Colonic mucosa (tissue), 4 donors: ENCODE measurements at regions not wholly inside any gene's neighbourhood (a gene's known extent, or its start where the extent isn't known, plus 50 kb on each side); places are given as distances from the start of the nearest gene placed in this dataset.

Experiments used
- DNase-seq: peaks from one replicate; pipeline ENCODE4 v3.0.0-alpha.2; 2020
- H3K27ac ChIP-seq: fragments of 200-600 bp; one replicate; pipeline ENCODE4 v1.8.0; 2021
- H3K27me3 ChIP-seq: fragments of 200-600 bp; one replicate; pipeline ENCODE4 v1.8.0; 2021
- H3K36me3 ChIP-seq: fragments of 200-600 bp; one replicate; pipeline ENCODE4 v1.8.0; 2021
- H3K4me1 ChIP-seq: fragments of 200-600 bp; one replicate; pipeline ENCODE4 v1.8.0; 2021; ENCODE audit warnings: mild to moderate bottlenecking
- H3K4me3 ChIP-seq: fragments of 200-600 bp; one replicate; pipeline ENCODE4 v1.8.0; 2021
- H3K9ac ChIP-seq, 2 donors: one replicate each; pipeline ENCODE4 v1.7.0; 2013; ENCODE audit warnings: control low read depth in 2 of 2, low read depth in 2 of 2, low read length in 2 of 2
- H3K9me3 ChIP-seq: fragments of 200-600 bp; one replicate; pipeline ENCODE4 v1.8.0; 2021
- intact Hi-C: fragments of 100-400 bp; cut with DNase I; formaldehyde crosslinking; loops from one replicate; pipeline ENCODE4 v1.14.1; 2022
- TF ChIP-seq, protein P1 (sequence below): fragments of 200-600 bp; IDR thresholded peaks from one replicate; pipeline ENCODE4 v1.8.0; 2022; ENCODE audit warnings: antibody characterized with exemption, mild to moderate bottlenecking
- donor health status: healthy.
- donor health status: DM: no; HTN: no; CAD: no.
- donor health status: DM: no; HTN: no; CAD: no.

GRCh38 chr10:131396121-131397050 lies 84.9 kb upstream of the TCERG1L start:
- H3K9ac ChIP-seq = no peak overlapping the region
- no peaks in the 10 kb centered on the region for H3K36me3 ChIP-seq
- H3K4me3 ChIP-seq = no peak overlapping the region
- intact Hi-C loops = no loop called here
- no peak overlapping the region for H3K27ac ChIP-seq
- H3K4me1 ChIP-seq = no peaks in the 10 kb centered on the region
- no peaks in the 10 kb centered on the region for H3K27me3 ChIP-seq
- DNase-seq = no peak
- TF ChIP-seq, protein P1, sequence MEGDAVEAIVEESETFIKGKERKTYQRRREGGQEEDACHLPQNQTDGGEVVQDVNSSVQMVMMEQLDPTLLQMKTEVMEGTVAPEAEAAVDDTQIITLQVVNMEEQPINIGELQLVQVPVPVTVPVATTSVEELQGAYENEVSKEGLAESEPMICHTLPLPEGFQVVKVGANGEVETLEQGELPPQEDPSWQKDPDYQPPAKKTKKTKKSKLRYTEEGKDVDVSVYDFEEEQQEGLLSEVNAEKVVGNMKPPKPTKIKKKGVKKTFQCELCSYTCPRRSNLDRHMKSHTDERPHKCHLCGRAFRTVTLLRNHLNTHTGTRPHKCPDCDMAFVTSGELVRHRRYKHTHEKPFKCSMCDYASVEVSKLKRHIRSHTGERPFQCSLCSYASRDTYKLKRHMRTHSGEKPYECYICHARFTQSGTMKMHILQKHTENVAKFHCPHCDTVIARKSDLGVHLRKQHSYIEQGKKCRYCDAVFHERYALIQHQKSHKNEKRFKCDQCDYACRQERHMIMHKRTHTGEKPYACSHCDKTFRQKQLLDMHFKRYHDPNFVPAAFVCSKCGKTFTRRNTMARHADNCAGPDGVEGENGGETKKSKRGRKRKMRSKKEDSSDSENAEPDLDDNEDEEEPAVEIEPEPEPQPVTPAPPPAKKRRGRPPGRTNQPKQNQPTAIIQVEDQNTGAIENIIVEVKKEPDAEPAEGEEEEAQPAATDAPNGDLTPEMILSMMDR = no peak
- H3K9me3 ChIP-seq = no peaks in the 10 kb centered on the region

GRCh38 chr10:131398166-131398565 lies 86.6 kb upstream of the TCERG1L start:
- Histone ChIP-seq H3K9me3 (no peaks in the 10 kb centered on the region), H3K9ac (no peak overlapping the region), H3K36me3 (no peaks in the 10 kb centered on the region), H3K27me3 (no peaks in the 10 kb centered on the region), H3K4me1 (no peaks in the 10 kb centered on the region), H3K27ac (no peak overlapping the region), H3K4me3 (no peak overlapping the region)
- intact Hi-C loops = no loop called here
- no peak for DNase-seq
- TF ChIP-seq, protein P1 = no peak

DNA sequence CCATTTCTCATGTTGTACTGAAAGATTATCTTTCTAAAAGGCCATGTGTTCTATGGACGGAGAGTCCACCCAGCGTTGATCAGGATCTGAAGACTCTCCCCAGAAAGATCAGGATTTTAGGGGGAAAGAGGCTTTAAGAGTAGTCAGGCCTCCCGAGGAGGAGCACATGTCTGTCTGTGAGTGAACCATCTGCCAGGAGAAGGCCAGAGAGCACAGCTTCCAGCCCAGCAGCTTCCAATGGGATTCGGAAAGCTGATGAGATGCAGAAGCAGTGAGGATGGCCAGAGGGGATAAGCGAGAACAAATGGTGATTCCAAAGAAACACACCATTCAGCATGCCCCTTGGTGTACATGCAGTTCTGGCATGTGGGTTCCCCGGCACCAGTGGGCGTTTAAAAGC lies 88.5 kb upstream of the TCERG1L start:
- TF ChIP-seq, protein P1 = no peak
- Histone ChIP-seq H3K27me3 (no peaks in the 10 kb centered on the region), H3K4me3 (no peak overlapping the region), H3K27ac (no peak overlapping the region), H3K4me1 (no peaks in the 10 kb centered on the region), H3K9ac (no peak overlapping the region), H3K9me3 (no peaks in the 10 kb centered on the region), H3K36me3 (no peaks in the 10 kb centered on the region)
- intact Hi-C loops = no loop called here
- DNase-seq = no peak

DNA sequence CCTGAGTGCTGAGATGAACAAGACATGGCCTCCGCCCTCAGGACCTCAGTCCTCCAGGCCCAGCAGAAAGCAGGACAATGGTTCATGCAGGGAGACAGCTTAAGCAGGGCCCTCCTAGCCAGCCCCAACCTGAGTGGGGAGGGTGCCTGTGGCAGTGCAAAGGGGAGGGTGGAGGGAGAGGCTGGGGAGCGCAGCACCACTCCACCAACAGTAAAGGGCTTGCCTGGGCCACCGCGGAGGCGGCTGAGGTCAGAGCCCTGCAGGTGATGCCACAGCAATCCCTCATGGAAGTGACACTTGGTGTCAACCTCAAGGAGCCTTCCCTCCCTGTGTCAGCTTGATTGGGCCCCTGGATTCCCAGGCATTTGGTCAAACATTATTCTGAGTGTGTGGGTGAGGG lies 89.0 kb upstream of the TCERG1L start:
- Histone ChIP-seq H3K27ac (no peak overlapping the region), H3K9ac (no peak overlapping the region), H3K27me3 (no peaks in the 10 kb centered on the region), H3K4me1 (no peaks in the 10 kb centered on the region), H3K9me3 (no peaks in the 10 kb centered on the region), H3K36me3 (no peaks in the 10 kb centered on the region), H3K4me3 (no peak overlapping the region)
- TF ChIP-seq, protein P1 = no peak
- no peak for DNase-seq
- intact Hi-C loops = no loop called here

DNA sequence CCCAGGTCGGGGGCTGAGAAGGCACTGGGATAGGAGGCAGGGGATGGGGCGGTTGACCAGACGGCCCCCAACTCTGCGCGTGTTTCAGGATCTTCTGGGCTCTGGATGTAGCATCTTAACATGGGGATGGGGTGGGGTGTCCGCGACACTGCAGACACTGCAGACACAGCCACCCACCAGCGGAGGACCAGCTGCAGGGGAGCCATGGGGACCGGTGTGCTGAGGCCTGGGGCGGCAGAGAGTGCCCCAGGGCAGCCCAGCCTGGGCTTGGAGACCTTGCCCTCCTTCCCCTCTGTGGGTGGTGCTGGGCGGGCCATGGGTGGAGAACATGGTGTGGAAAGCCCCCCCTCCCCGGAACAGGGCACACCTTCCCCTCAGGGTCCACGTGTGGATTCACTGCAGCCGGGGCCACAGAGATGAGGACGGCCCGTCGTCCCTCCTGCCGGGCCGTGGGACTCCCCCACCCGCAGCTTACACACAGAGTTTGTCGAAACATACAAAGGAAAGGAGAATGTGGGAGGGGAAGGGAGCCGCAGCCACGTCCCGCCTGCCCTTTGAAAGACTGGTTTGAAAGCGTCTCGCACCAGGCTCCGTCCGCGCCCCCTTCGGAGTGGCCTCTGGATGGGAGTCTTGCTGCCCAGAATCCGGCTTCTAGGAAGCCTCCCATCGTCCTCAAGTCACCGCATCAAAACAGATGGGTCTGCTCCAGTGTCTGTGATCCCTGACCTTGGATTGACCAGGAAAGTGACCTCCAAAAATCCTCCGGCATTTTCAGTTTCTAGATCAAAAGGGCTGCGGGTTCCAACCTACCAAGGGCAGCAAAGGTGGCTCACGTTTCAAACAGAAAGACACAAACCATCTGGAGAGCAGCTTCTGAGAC lies 91.5 kb upstream of the TCERG1L start:
- no peak overlapping the region for H3K4me3 ChIP-seq
- TF ChIP-seq, protein P1 = no peak
- no peaks in the 10 kb centered on the region for H3K4me1 ChIP-seq
- no peak overlapping the region for H3K27ac ChIP-seq
- H3K36me3 ChIP-seq = no peaks in the 10 kb centered on the region
- DNase-seq = no peak
- H3K9me3 ChIP-seq = no peaks in the 10 kb centered on the region
- intact Hi-C loops = no loop called here
- no peaks in the 10 kb centered on the region for H3K27me3 ChIP-seq
- no peak overlapping the region for H3K9ac ChIP-seq
